ENCODE measurements at regions not wholly inside any gene's neighbourhood (a gene's known extent, or its start where the extent isn't known, plus 50 kb on each side); places are given as distances from the start of the nearest gene placed in this dataset.
A peak's percentile ranks its signal among the peaks of the same experiment; 100 is the strongest.

DNA sequence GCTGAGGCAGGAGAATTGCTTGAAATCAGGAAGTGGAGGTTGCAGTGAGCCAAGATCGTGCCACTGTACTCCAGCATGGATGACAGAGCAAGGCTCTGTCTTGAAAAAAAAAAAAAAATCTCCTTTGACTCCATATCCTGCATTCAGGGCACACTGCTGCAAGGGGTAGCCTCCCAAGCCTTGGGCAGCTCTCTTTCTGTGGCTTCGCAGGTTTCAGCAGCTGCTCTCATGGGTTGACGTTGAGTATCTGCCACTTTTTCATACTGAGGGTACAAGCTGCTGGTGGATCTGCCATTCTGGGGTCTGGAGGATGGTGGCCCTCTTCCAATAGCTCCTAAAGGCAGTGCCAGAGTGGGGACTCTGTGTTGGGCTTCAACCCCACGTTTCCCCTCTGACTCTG lies 2198.1 kb upstream of the WWC1 start:
- TF ChIP-seq, protein P1, sequence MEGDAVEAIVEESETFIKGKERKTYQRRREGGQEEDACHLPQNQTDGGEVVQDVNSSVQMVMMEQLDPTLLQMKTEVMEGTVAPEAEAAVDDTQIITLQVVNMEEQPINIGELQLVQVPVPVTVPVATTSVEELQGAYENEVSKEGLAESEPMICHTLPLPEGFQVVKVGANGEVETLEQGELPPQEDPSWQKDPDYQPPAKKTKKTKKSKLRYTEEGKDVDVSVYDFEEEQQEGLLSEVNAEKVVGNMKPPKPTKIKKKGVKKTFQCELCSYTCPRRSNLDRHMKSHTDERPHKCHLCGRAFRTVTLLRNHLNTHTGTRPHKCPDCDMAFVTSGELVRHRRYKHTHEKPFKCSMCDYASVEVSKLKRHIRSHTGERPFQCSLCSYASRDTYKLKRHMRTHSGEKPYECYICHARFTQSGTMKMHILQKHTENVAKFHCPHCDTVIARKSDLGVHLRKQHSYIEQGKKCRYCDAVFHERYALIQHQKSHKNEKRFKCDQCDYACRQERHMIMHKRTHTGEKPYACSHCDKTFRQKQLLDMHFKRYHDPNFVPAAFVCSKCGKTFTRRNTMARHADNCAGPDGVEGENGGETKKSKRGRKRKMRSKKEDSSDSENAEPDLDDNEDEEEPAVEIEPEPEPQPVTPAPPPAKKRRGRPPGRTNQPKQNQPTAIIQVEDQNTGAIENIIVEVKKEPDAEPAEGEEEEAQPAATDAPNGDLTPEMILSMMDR (conservative IDR thresholded peaks at IDR 0.05; ENCODE audit: low read depth, low read length) = no peak
- no peak for DNase-seq (ENCODE audit: low read depth)
- no peak overlapping the region for H3K4me3 ChIP-seq (ENCODE audit: low read length)

DNA sequence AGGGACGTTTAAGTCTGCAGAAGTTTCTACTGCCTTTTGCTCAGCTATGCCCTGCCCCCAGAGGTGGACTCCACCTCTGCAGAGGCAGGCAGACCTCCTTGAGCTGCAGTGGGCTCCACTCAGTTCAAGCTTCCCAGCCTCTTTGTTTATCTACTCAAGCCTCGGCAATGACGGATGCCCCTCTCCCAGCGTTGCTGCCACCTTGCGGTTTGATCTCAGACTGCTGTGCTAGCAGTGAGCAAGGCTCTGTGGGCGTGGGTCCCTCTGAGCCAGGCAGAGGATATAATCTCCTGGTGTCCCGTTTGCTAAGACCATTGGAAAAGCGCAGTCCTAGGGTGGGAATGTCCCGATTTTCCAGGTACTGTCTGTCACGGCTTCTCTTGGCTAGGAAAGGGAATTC lies 2188.5 kb upstream of the WWC1 start:
- DNase-seq (ENCODE audit: low read depth) = no peak
- H3K4me3 ChIP-seq (ENCODE audit: low read length) = no peak overlapping the region
- TF ChIP-seq, protein P1 (conservative IDR thresholded peaks at IDR 0.05; ENCODE audit: low read depth, low read length) = no peak

DNA sequence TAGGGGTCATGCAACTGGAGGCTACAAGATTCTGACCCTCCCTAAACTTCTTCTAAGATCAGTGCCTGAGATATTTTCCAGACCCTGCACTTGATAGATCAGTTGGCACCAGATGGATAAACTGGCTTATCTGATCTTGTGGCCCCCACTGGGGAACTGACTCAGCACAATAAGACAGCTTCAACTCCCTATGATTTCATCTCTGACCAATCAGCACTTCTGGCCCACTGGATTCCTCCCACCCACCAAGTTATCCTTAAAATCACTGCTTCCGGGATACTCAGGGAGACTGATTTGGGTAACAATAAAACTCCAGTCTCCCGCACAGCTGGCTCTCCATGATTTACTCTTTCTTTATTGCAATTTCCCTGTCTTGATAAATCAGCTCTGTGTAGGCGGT lies 2180.4 kb upstream of the WWC1 start:
- no peak for DNase-seq (ENCODE audit: low read depth)
- H3K4me3 ChIP-seq (ENCODE audit: low read length) = no peak overlapping the region
- TF ChIP-seq, protein P1 (conservative IDR thresholded peaks at IDR 0.05; ENCODE audit: low read depth, low read length) = no peak

DNA sequence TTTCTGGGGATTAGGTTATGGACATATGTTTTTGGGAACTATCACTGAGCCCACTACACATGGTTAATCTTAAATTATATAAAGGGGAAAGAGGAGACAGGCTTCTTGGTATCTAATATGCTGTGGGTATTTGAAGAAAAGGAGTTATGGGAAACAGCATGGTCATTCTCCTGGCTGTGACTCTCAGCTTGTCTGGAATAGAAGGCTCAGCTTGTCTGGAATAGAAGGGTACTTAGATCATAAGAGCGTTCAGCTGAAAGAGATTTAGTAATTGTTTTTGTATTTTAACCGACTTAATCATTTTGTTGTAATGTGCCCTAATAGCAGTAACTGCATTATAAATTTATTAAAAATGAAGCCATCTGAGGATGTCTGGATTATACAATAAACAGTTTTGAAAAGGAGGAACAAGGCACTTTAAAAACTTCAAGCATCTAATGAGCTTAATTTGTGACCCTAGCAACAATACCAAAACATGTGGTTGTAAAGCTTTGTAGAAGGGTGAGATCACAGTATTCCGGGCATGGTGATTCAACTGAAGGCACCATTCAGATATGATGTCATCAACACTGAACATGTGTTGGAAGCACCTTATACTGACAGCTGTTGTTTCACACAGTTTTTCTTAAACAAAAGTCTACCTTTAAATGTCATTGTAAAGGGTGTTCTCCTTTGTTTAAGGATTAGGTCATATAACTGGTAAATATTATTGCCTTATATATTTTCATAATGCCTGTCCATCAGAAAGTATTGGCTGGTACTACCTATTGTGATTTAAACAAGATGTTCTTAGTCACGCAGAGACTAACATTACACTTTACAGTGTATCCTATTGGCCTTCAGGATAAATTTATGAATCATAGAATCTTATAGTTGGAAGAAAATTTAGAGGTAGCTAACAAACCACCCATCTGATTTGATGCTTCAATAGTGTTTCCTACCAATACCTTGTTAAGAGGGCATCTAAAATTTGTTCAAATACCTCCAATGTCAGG lies 2174.1 kb upstream of the WWC1 start:
- no peak overlapping the region for H3K4me3 ChIP-seq (ENCODE audit: low read length)
- peak; percentile 53 for DNase-seq (ENCODE audit: low read depth)
- TF ChIP-seq, protein P1 (conservative IDR thresholded peaks at IDR 0.05; ENCODE audit: low read depth, low read length) = no peak

DNA sequence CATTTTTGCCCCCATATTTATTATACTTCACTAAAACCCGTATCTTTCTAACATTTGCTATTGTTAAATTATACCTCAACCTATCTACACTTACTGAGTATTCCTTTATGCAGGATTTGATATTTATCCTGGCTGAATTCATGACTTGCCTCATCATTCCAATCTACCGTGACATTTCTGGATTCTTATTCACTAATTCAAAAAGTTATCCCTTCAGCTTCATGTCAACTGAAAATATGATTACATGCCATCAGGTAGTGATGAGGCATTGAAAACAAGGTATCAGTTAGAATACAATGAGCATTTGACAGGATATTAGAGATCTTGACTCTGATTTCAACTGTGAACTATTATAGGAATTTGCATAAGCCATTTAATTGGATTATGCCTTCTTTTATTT lies 2171.9 kb upstream of the WWC1 start:
- DNase-seq (ENCODE audit: low read depth) = no peak
- TF ChIP-seq, protein P1 (conservative IDR thresholded peaks at IDR 0.05; ENCODE audit: low read depth, low read length) = no peak
- no peak overlapping the region for H3K4me3 ChIP-seq (ENCODE audit: low read length)

DNA sequence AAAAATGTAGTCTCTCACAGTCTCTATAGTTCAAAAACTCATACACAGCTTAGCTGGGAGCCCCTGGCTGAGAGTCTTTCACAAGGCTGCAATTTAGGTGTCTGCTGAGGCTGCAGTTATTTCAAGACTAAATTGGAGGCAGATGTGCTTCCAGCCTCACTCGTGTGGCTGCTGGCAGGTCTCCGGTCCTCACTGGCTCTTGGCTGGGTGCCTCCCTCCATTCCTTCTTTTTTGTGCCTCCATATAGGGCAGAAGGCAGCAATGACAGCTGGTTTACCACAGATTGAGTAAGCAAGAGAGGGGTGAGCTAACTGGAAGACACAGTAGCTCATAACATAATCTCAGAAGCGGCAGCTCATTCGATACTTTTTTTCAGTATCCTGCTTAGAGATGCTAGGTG lies 2167.7 kb upstream of the WWC1 start:
- TF ChIP-seq, protein P1 (conservative IDR thresholded peaks at IDR 0.05; ENCODE audit: low read depth, low read length) = no peak
- no peak for DNase-seq (ENCODE audit: low read depth)

More for the DNA sequence above, 2167.7 kb upstream of the WWC1 start:
- H3K4me3 ChIP-seq (ENCODE audit: low read length) = no peak overlapping the region
